ENCODE measurements at regions not wholly inside any gene's neighbourhood (a gene's known extent, or its start where the extent isn't known, plus 50 kb on each side); places are given as distances from the start of the nearest gene placed in this dataset.
A peak's percentile ranks its signal among the peaks of the same experiment; 100 is the strongest.

- TF ChIP-seq CTCF (conservative IDR thresholded peaks at IDR 0.05; ENCODE audit: low read depth in 2 of 2) (no peak), ZNF114 (CRISPR knock-in tag; IDR thresholded peaks at IDR 0.05) (no peak), STAT1 (IDR thresholded peaks at IDR 0.05; ENCODE audit: unreplicated experiment) (no peak), REST (IDR thresholded peaks at IDR 0.05; ENCODE audit: unreplicated experiment) (no peak), JUNB (IDR thresholded peaks at IDR 0.05; ENCODE audit: unreplicated experiment) (no peak), ZNF331 (CRISPR knock-in tag; IDR thresholded peaks at IDR 0.05; ENCODE audit: low read depth) (no peak), EZH2phosphoT487 (IDR thresholded peaks at IDR 0.05; ENCODE audit: unreplicated experiment) (no peak), POLR2AphosphoS5 (IDR thresholded peaks at IDR 0.05; ENCODE audit: low read depth) (no peak)
Measured at GRCh38 chr11:115885535-115886421, 381.6 kb upstream of the CADM1 start (continued).

- H3K27me3 ChIP-seq (ENCODE audit: insufficient read depth): no peaks in the 10 kb centered on the region
- H3K4me1 ChIP-seq (ENCODE audit: insufficient read depth): peaks cover 5% of the 10 kb centered on the region; the same call in 1 of the 2 replicates
- no peaks in the 10 kb centered on the region for H4K20me1 ChIP-seq (replicated peaks; ENCODE audit: insufficient read depth)
- DNase-seq (ENCODE audit: low spot score): no peak
- TF ChIP-seq EZH2phosphoT487 (IDR thresholded peaks at IDR 0.05; ENCODE audit: unreplicated experiment): no peak
- no peak for TF ChIP-seq CREB1 (CRISPR knock-in tag; IDR thresholded peaks at IDR 0.05; ENCODE audit: low read depth)
- peak; percentile 67 for ATAC-seq
- no peak overlapping the region; the same call in 1 of the 2 replicates for H3K27ac ChIP-seq (ENCODE audit: low read depth)
- peaks cover 5% of the 10 kb centered on the region; the same call in 1 of the 2 replicates for H3K36me3 ChIP-seq (ENCODE audit: insufficient read depth)
- no peak overlapping the region for H3K4me3 Mint-ChIP-seq
- no peaks in the 10 kb centered on the region for H3F3A ChIP-seq (replicated peaks; ENCODE audit: low read depth)
- H3K4me1 Mint-ChIP-seq: peaks cover 17% of the 10 kb centered on the region
- no peak overlapping the region for H3K4me2 ChIP-seq
- no peak overlapping the region for H3K4me3 ChIP-seq
- peaks cover 17% of the 10 kb centered on the region; the same call in 2 of the 3 replicates for H3K36me3 Mint-ChIP-seq (ENCODE audit: low read depth)
- H3K27me3 Mint-ChIP-seq (ENCODE audit: insufficient read depth, low read depth, poor library complexity): peaks cover 7% of the 10 kb centered on the region
- no peaks in the 10 kb centered on the region for H3K9me2 ChIP-seq (ENCODE audit: insufficient read depth)
- H2AFZ ChIP-seq: no peak overlapping the region
- H3K79me2 ChIP-seq (replicated peaks; ENCODE audit: insufficient read depth): no peaks in the 10 kb centered on the region
- H3K27ac Mint-ChIP-seq: no peak overlapping the region
- H3K9me3 Mint-ChIP-seq: peaks cover 21% of the 10 kb centered on the region
Measured at GRCh38 chr11:115884800-115885534, 380.8 kb upstream of the CADM1 start.
